ENCODE measurements at regions not wholly inside any gene's neighbourhood (a gene's known extent, or its start where the extent isn't known, plus 50 kb on each side); places are given as distances from the start of the nearest gene placed in this dataset.

DNA sequence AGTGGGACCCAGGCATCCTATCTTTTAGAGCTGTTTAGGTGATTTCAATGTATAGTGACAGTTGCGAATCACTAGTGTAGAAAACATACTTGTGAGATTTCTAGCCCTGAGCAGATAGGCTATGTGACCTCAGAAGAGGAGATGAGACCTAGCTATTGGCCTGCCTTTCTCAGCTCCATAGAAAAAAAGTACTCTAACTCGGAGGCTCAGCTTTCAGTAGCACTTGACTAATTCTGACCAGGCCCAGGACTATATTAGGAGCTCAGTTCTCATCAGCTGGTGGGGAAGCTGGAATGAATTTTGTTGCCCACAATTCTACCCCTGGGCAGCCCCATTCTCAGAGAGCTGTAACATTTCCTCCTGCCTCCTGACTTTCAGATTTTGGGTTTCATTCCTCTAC is 179.9 kb upstream of the NAMPT start:
- TF ChIP-seq POLR2A (IDR thresholded peaks at IDR 0.05), result no peak
- TF ChIP-seq, protein P1, sequence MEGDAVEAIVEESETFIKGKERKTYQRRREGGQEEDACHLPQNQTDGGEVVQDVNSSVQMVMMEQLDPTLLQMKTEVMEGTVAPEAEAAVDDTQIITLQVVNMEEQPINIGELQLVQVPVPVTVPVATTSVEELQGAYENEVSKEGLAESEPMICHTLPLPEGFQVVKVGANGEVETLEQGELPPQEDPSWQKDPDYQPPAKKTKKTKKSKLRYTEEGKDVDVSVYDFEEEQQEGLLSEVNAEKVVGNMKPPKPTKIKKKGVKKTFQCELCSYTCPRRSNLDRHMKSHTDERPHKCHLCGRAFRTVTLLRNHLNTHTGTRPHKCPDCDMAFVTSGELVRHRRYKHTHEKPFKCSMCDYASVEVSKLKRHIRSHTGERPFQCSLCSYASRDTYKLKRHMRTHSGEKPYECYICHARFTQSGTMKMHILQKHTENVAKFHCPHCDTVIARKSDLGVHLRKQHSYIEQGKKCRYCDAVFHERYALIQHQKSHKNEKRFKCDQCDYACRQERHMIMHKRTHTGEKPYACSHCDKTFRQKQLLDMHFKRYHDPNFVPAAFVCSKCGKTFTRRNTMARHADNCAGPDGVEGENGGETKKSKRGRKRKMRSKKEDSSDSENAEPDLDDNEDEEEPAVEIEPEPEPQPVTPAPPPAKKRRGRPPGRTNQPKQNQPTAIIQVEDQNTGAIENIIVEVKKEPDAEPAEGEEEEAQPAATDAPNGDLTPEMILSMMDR (IDR thresholded peaks at IDR 0.05), result no peak
